SJCRH30 (cell line): ENCODE measurements at regions not wholly inside any gene's neighbourhood (a gene's known extent, or its start where the extent isn't known, plus 50 kb on each side); places are given as distances from the start of the nearest gene placed in this dataset.
"Not testable (repeated sequence)": the region's sequence is repeated elsewhere in the genome, so short reads cannot be mapped to it uniquely, and the experiment has no call there.

Experiments used
- DNase-seq, 2 experiments: peaks; one replicate each; pipeline ENCODE4 v3.0.0-alpha.2; 2015 to 2020
- H3K27ac ChIP-seq: fragments of 250-450 bp; sonication (Bioruptor Pico); 2 replicates; pipeline ENCODE4 v1.5.1; 2020; ENCODE audit warnings: mild to moderate bottlenecking, moderate library complexity
- H3K27me3 ChIP-seq: fragments of 250-450 bp; sonication (Bioruptor Pico); 2 replicates; pipeline ENCODE4 v1.5.1; 2020; ENCODE audit warnings: mild to moderate bottlenecking, moderate library complexity
- H3K36me3 ChIP-seq: fragments of 250-450 bp; sonication (Bioruptor Pico); 2 replicates; pipeline ENCODE4 v1.5.1; 2020; ENCODE audit warnings: mild to moderate bottlenecking, moderate library complexity
- H3K4me1 ChIP-seq: fragments of 250-450 bp; sonication (Bioruptor Pico); 2 replicates; pipeline ENCODE4 v1.5.1; 2020; ENCODE audit warnings: mild to moderate bottlenecking, moderate library complexity
- H3K4me3 ChIP-seq: fragments of 250-450 bp; sonication (Bioruptor Pico); 2 replicates; pipeline ENCODE4 v1.5.1; 2020; ENCODE audit warnings: mild to moderate bottlenecking, moderate library complexity
- H3K9me3 ChIP-seq: fragments of 250-450 bp; sonication (Bioruptor Pico); replicated peaks from 2 replicates; pipeline ENCODE4 v1.5.1; 2020; ENCODE audit warnings: mild to moderate bottlenecking, moderate library complexity

DNA sequence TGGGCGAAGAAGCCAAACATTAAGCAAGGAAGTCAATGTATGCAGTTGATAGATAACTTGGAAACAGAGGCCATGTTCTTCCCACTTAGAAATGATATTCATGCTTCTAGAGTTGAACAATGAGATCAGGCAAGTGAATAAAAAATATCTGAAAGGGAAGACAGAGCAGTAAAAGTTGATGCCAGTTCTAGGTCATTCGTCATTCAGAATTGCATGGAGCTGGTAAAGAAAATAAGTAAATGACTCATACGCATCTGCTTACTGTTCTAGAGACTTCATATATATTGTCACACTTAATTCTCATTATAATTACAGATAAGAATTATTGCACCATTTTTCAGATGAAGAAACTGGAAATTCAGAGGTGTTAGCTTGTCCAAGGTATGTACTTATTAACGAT lies 158.9 kb upstream of the FERD3L start:
- DNase-seq = no peak
- Histone ChIP-seq H3K27me3 (no peaks in the 10 kb centered on the region), H3K27ac (no peak overlapping the region), H3K4me3 (no peak overlapping the region), H3K36me3 (no peaks in the 10 kb centered on the region), H3K4me1 (no peaks in the 10 kb centered on the region), H3K9me3 (no peaks in the 10 kb centered on the region)

DNA sequence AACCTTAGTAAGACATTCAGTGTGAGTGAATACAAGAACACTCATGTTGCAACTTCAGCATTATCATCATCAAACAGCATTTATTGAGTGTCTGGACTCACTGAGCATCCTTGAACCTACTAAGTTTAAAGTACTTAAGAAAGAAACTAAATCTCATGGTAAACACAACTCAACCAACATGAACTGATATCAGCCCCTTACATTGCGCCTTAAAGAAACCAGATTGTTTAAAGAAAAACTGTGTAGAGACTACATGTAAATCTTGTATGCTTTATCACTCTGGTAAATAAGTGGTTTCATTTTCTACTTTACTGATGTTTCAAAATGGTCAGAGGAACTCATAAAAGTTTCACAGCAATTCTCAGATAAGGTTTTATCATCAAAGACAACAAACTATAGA lies 157.5 kb upstream of the FERD3L start:
- no peaks in the 10 kb centered on the region for H3K4me1 ChIP-seq
- no peak overlapping the region for H3K27ac ChIP-seq
- DNase-seq = no peak
- H3K9me3 ChIP-seq = no peaks in the 10 kb centered on the region
- no peaks in the 10 kb centered on the region for H3K36me3 ChIP-seq
- H3K4me3 ChIP-seq = no peak overlapping the region
- no peaks in the 10 kb centered on the region for H3K27me3 ChIP-seq

DNA sequence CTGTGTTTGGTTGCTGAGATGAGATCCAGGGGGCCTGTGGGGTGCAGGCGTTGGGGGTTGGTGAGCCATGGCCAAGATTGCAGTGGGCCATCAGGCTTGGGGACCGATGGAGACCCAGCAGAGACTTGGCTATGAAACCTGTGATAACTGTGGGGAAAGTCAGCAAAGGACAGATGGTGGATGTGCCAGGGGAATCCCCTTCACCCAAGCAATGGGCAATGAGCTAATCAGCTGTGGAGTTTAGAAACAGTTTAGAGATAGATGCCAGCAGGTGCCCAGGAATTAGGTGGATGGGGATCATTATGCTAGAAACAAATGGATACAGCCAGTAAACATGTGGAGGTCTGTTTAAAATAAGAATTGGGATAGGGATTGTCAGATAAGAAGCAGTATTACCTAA lies 151.4 kb upstream of the FERD3L start:
- Histone ChIP-seq H3K27ac (no peak overlapping the region), H3K27me3 (no peaks in the 10 kb centered on the region), H3K36me3 (no peaks in the 10 kb centered on the region), H3K4me3 (no peak overlapping the region), H3K4me1 (peaks cover 8% of the 10 kb centered on the region; the same call in 1 of the 2 replicates), H3K9me3 (0 out of 2 replicates have a peak, but pooled peaks cover 6% of the 10 kb centered on the region)
- no peak for DNase-seq

DNA sequence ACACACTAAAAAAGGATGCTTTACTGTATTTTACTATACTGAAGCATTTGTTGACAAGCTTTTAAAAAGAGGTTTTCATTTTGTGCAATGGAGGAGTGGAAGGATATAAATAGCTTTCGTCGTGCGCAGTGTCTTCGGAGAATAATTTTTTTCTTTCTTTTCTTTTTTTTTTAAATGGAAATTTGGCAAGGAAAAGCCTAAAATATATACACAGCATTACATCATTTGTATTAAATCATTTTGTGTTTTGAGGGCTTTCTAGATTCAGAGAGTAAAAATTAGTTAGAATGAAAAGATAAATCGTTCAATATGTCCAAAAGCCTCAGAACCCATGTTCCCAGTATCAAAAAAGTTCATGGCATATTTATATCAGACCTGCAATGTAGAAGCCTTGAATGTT lies 150.2 kb upstream of the FERD3L start:
- Histone ChIP-seq H3K27me3 (no peaks in the 10 kb centered on the region), H3K4me1 (peaks cover 8% of the 10 kb centered on the region; the same call in 1 of the 2 replicates), H3K4me3 (no peak overlapping the region), H3K9me3 (0 out of 2 replicates have a peak, but pooled peaks cover 6% of the 10 kb centered on the region), H3K27ac (no peak overlapping the region), H3K36me3 (no peaks in the 10 kb centered on the region)
- DNase-seq = no peak

DNA sequence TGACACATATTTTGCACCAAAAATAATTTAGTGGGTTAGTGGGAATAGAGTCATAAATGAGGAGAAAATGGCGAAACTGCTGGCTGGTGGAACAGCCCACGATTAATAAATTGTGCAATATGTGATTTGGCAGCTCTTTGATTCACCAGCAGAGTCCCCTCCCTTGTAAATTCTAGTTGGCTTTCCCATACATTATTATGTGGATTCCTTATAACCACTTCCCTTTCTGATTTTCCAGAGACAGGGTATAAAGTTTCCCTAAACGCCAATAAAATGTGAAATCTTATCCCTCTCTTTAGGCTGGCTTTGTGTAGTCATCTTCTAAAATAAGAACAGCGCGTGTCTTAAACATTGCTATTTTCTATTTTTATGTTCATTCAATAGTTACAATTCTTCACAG lies 149.4 kb upstream of the FERD3L start:
- H3K36me3 ChIP-seq = no peaks in the 10 kb centered on the region
- 0 out of 2 replicates have a peak, but pooled peaks cover 6% of the 10 kb centered on the region for H3K9me3 ChIP-seq
- H3K27ac ChIP-seq = no peak overlapping the region
- H3K4me3 ChIP-seq = no peak overlapping the region
- no peaks in the 10 kb centered on the region for H3K27me3 ChIP-seq
- peak in 1 of 2 experiments; percentile 51 for DNase-seq
- peaks cover 8% of the 10 kb centered on the region; the same call in 1 of the 2 replicates for H3K4me1 ChIP-seq

DNA sequence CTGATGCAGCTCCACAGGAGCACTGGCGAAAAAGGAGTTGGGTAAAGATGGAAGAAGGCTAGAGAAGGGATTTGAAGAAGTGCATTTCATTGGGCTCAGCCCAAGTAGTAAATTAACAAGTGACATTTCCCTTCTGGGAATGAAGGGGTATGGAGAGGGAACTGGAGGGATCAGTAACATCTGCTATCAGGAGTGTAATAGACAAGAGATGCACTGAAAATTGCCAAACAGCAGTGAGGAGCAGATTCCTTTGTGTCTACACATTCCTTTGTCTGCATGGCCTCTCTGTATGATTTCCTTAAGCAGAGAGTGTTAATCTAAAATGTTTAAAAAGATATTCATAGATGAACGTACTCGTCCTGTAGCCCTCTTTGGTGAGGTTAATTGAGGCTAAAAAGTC lies 148.2 kb upstream of the FERD3L start:
- Histone ChIP-seq H3K27ac (no peak overlapping the region), H3K4me3 (no peak overlapping the region), H3K4me1 (peaks cover 8% of the 10 kb centered on the region; the same call in 1 of the 2 replicates), H3K9me3 (0 out of 2 replicates have a peak, but pooled peaks cover 6% of the 10 kb centered on the region), H3K27me3 (no peaks in the 10 kb centered on the region), H3K36me3 (no peaks in the 10 kb centered on the region)
- no peak for DNase-seq

DNA sequence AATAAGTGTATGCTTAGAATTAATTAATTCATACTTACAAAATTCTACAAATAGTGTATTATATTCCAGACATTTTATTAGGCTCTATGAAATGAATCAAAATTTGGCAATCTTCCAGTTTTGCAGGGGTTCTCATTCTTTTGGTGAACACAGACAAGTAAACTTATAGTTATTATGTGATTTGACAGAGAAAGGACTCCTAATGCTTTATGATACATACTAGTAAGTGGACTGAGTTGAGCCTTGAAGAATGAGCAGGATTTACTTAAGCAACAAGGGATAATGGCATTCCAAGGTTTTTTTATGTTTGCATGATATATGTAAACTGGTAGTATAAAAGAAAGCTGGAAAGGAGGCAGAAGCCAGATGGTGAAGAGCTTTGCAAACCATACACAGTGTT lies 145.7 kb upstream of the FERD3L start:
- Histone ChIP-seq H3K4me3 (no peak overlapping the region), H3K27ac (no peak overlapping the region), H3K36me3 (no peaks in the 10 kb centered on the region), H3K9me3 (0 out of 2 replicates have a peak, but pooled peaks cover 6% of the 10 kb centered on the region), H3K4me1 (peaks cover 8% of the 10 kb centered on the region; the same call in 1 of the 2 replicates), H3K27me3 (no peaks in the 10 kb centered on the region)
- peak in 1 of 2 experiments; percentile 20 for DNase-seq

DNA sequence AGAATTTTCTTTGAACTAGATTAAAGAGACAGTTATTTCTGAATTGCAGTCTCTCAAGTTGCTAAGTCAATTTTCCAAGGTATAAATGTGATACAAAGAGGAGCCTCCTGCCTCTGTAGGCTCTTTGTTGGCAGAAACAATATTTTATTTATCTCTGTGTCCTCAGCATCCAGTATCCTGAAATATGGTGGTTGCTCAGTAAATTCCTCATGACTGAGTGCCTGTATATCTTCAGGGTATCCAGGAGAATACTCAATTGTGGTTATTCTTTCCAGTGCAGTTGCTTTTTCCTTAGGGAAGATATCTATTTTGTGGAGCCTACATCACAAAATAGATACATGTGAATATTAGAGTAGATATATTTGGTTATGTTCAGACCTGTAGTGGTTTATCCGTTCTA lies 144.8 kb upstream of the FERD3L start:
- no peak for DNase-seq
- H3K27ac ChIP-seq = no peak overlapping the region
- peaks cover 7% of the 10 kb centered on the region; the same call in 1 of the 2 replicates for H3K4me1 ChIP-seq
- no peak overlapping the region for H3K4me3 ChIP-seq
- H3K36me3 ChIP-seq = no peaks in the 10 kb centered on the region
- no peaks in the 10 kb centered on the region for H3K27me3 ChIP-seq
- H3K9me3 ChIP-seq = 0 out of 2 replicates have a peak, but pooled peaks cover 6% of the 10 kb centered on the region

DNA sequence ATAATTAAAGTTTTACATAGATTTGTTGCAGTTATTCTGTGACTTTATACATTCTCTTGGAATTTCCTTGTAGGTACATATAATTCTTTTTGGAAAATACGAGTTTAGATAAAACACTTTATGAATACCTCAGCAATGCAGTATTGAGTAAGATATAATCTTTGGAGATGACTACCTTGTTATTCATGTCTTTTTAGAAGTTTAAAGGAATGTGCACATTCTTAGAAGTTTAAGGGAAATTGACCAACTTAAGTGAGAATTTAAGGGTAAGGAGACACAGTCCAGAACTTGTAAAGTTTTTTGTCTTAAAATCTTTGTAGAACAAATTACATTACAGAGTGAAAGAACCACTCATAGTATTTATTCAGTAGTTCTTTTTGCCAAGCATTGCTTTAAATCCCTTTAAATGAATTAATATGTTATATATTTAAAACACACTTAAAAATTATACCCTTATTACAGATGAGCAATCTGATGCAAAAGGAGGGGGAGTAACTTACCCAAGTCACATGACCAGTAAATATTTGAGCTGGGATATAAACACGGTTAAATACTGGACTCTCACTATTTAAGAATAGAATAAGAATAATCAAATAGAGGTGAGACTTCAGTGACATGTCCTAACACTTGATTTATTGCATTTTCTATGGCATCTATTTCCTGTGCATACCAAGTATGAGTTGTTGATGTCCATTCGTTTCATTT lies 139.5 kb upstream of the FERD3L start:
- Histone ChIP-seq H3K9me3 (no peaks in the 10 kb centered on the region), H3K27me3 (no peaks in the 10 kb centered on the region), H3K4me1 (no peaks in the 10 kb centered on the region), H3K36me3 (no peaks in the 10 kb centered on the region), H3K27ac (no peak overlapping the region), H3K4me3 (no peak overlapping the region)
- no peak for DNase-seq

DNA sequence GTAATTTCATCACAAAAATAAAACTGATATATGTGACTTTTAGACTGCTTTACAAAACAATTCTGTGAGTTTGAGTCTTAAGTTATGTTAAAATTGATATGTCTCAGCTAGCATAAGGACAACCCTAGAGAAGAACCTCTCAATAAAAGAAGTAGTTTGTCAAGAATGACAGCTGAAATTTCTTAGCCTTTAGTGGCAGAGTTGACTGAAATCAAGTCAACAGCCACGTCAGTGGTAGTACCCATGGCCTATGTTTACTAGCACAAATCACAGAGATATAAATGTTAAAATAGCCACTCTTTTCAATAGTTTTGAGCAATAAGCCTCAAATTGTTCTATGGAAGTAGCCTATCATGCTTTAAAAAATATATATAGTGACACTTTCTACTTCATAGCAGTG lies 138.9 kb upstream of the FERD3L start:
- DNase-seq = no peak
- H3K36me3 ChIP-seq = no peaks in the 10 kb centered on the region
- H3K4me3 ChIP-seq = no peak overlapping the region
- no peak overlapping the region for H3K27ac ChIP-seq
- no peaks in the 10 kb centered on the region for H3K9me3 ChIP-seq
- no peaks in the 10 kb centered on the region for H3K4me1 ChIP-seq
- no peaks in the 10 kb centered on the region for H3K27me3 ChIP-seq

DNA sequence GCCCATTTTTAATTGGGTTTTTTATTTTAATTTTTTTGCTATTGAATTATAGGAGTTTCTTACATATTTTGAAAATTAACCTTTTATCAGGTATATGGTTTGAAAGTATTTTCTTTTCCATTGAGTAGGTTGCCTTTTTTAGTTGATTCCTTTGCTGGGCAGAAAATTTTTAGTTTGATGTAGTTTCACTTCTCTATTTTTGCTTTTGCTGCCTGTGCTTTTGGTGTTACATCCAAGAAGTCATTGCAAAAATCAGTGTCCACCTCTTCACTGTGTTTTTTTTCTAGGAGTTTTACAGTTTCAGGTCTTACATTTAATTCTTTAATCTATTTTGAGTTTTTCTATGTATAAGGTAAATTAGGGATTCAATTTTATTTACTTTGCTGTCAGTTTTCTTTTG lies 129.8 kb upstream of the FERD3L start:
- H3K4me1 ChIP-seq = no peaks in the 10 kb centered on the region
- DNase-seq = no peak
- no peak overlapping the region for H3K4me3 ChIP-seq
- H3K27me3 ChIP-seq = no peaks in the 10 kb centered on the region
- no peaks in the 10 kb centered on the region for H3K9me3 ChIP-seq
- no peak overlapping the region for H3K27ac ChIP-seq
- no peaks in the 10 kb centered on the region for H3K36me3 ChIP-seq

DNA sequence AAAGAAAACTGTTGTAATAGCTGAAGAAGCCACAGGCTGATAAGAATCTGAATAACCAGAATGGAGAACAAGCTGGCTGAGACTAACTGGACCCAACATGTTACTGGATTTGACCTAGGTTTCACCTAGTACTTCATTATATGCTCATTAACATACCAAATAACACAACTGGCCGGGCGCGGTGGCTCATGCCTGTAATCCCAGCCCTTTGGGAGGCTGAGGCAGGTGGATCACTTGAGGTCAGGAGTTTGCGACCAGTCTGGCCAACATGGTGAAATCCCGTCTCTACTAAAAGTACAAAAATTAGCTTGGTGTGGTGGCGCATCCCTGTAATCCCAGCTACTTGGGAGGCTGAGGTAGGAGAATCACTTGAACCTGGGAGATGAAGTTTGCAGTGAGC lies 127.1 kb upstream of the FERD3L start:
- not testable (repeated sequence) for H3K4me1 ChIP-seq, H3K9me3 ChIP-seq, H3K27me3 ChIP-seq, H3K36me3 ChIP-seq, H3K27ac ChIP-seq, DNase-seq, H3K4me3 ChIP-seq

DNA sequence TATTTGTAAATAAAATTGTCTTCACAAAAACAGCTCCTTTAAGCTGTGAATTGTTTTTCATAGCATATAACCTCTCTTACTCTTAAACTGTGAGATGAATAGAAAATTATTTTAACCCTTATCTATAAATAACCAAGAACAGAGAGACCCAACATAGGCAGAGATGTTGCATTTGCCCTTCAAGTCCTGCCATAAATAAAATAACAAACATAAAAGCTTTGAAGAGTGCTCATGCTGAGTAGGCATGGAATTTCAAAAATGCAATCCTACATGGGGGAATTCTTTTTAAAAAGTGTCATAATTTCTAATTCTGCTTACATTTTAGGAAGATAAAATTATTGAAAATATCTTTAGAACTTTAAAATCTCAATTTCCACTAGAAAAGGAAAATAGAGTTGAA lies 124.1 kb upstream of the FERD3L start:
- DNase-seq = no peak
- H3K27me3 ChIP-seq = no peaks in the 10 kb centered on the region
- H3K4me3 ChIP-seq = no peak overlapping the region
- no peaks in the 10 kb centered on the region for H3K4me1 ChIP-seq
- no peak overlapping the region for H3K27ac ChIP-seq
- H3K9me3 ChIP-seq = no peaks in the 10 kb centered on the region
- no peaks in the 10 kb centered on the region for H3K36me3 ChIP-seq

DNA sequence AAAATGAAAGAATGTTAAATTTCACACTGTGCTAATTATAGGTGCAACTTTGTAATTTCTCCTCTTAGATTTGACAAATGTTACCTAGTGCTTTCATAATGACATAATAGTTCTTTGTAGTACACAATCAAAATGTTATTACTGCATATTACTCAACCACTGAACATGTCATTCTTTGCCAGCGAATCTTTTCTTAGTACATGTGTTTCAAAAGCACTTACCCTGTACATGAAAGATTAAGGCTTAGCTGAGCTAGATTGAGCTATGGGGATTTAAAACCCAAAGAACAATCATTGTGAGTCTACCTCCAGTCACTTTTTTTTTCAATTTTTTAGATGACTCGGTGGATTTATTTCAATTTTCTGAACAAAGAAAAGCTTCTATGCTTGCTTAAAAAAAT lies 123.5 kb upstream of the FERD3L start:
- DNase-seq = no peak
- no peaks in the 10 kb centered on the region for H3K27me3 ChIP-seq
- no peaks in the 10 kb centered on the region for H3K9me3 ChIP-seq
- no peak overlapping the region for H3K27ac ChIP-seq
- no peaks in the 10 kb centered on the region for H3K4me1 ChIP-seq
- H3K4me3 ChIP-seq = no peak overlapping the region
- H3K36me3 ChIP-seq = no peaks in the 10 kb centered on the region

DNA sequence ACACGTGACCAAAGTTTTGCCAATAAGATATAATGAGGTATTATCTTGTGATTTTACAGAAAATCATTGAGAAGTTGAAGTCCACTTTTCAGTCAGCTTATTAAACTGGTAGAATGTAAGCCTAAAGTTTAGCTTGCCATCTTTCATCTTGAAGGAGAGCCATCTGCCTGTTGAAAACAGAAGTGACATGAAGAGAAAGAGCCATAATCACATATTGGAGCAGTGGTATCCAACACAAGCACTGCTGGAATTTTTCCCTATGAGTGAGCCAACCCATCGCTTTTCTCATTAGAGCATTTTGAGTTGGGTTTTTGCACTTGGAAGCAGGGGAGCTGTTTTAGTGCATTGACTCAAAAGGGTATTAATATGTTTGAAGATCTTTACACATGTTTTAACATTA lies 117.6 kb upstream of the FERD3L start:
- 0 out of 2 replicates have a peak, but pooled peaks cover 3% of the 10 kb centered on the region for H3K4me1 ChIP-seq
- no peaks in the 10 kb centered on the region for H3K9me3 ChIP-seq
- H3K4me3 ChIP-seq = no peak overlapping the region
- H3K27me3 ChIP-seq = no peaks in the 10 kb centered on the region
- H3K27ac ChIP-seq = no peak overlapping the region
- no peak for DNase-seq
- no peaks in the 10 kb centered on the region for H3K36me3 ChIP-seq

DNA sequence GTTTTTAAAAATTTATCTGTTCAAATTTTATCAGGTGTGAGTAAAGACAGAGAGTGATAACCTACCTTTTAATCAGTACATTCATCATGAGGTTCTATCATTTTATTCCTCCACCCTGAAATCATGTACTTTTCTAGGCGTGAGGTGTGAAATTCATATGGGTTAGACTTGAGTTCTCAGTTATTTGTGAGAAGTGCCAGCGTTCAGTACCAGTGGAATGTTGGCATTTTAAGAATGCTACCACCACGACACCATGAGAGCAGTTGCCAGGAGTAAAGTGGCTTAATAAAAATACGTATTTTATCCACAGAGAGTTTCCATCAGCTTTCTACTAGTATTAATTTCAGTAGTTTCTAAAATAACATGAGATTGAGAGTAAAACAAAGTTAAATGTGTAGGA lies 104.1 kb upstream of the FERD3L start:
- H3K4me1 ChIP-seq = no peaks in the 10 kb centered on the region
- H3K27me3 ChIP-seq = no peaks in the 10 kb centered on the region
- H3K27ac ChIP-seq = no peak overlapping the region
- no peak overlapping the region for H3K4me3 ChIP-seq
- no peak for DNase-seq
- no peaks in the 10 kb centered on the region for H3K36me3 ChIP-seq
- no peaks in the 10 kb centered on the region for H3K9me3 ChIP-seq
